HCEC 1CT (cell line): ENCODE measurements at regions not wholly inside any gene's neighbourhood (a gene's known extent, or its start where the extent isn't known, plus 50 kb on each side); places are given as distances from the start of the nearest gene placed in this dataset.

Source experiments
- DNase-seq: peaks from one replicate; pipeline ENCODE4 v3.0.0-alpha.2; 2017

GRCh38 chr5:5044247-5044840 is 95.8 kb upstream of the ADAMTS16 start:
- no peak for DNase-seq

GRCh38 chr5:5046680-5047502 is 93.2 kb upstream of the ADAMTS16 start:
- DNase-seq = no peak

- DNase-seq = no peak
Measured at GRCh38 chr5:5050801-5051200, 89.3 kb upstream of the ADAMTS16 start.

GRCh38 chr5:5055712-5056111 is 84.4 kb upstream of the ADAMTS16 start:
- DNase-seq = no peak

- no peak for DNase-seq
Measured at GRCh38 chr5:5061836-5062235, 78.3 kb upstream of the ADAMTS16 start.

GRCh38 chr5:5062525-5063302 is 77.4 kb upstream of the ADAMTS16 start:
- no peak for DNase-seq

GRCh38 chr5:5063533-5063953 is 76.6 kb upstream of the ADAMTS16 start:
- DNase-seq = no peak

- DNase-seq = no peak
Measured at GRCh38 chr5:5065472-5065871, 74.7 kb upstream of the ADAMTS16 start.

GRCh38 chr5:5066276-5067186 is 73.6 kb upstream of the ADAMTS16 start:
- DNase-seq = no peak

GRCh38 chr5:5069851-5070250 is 70.3 kb upstream of the ADAMTS16 start:
- no peak for DNase-seq

GRCh38 chr5:5071554-5071953 is 68.6 kb upstream of the ADAMTS16 start:
- DNase-seq = no peak

GRCh38 chr5:5077236-5077635 is 62.9 kb upstream of the ADAMTS16 start:
- no peak for DNase-seq

- no peak for DNase-seq
Measured at GRCh38 chr5:5078009-5078897, 61.9 kb upstream of the ADAMTS16 start.

- no peak for DNase-seq
Measured at GRCh38 chr5:5079876-5080275, 60.3 kb upstream of the ADAMTS16 start.

- no peak for DNase-seq
Measured at GRCh38 chr5:5080790-5081189, 59.3 kb upstream of the ADAMTS16 start.

- DNase-seq = no peak
Measured at GRCh38 chr5:5085381-5085780, 54.7 kb upstream of the ADAMTS16 start.

- DNase-seq = no peak
Measured at GRCh38 chr5:5089895-5090649, 50.1 kb upstream of the ADAMTS16 start.
